PC-3 (cell line): ENCODE measurements at regions not wholly inside any gene's neighbourhood (a gene's known extent, or its start where the extent isn't known, plus 50 kb on each side); places are given as distances from the start of the nearest gene placed in this dataset.

ENCODE experiments used
- CTCF ChIP-seq: fragments of 300-600 bp; sonication (generic); conservative IDR thresholded peaks from 2 replicates; pipeline ENCODE4 v1.5.1; 2017; ENCODE audit warnings: antibody characterized with exemption, low read depth, mild to moderate bottlenecking, low read length
- EZH2 ChIP-seq: fragments of 300-600 bp; sonication (generic); IDR thresholded peaks from one replicate; pipeline ENCODE4 v1.6.1; 2017; ENCODE audit warnings: antibody characterized with exemption, mild to moderate bottlenecking, low read length; ENCODE audit not compliant: unreplicated experiment
- EZH2phosphoT487 ChIP-seq: fragments of 300-600 bp; sonication (generic); IDR thresholded peaks from 2 replicates; pipeline ENCODE4 v1.6.1; 2018; ENCODE audit warnings: mild to moderate bottlenecking, antibody characterized with exemption, low read length, borderline replicate concordance

- TF ChIP-seq CTCF (peak; percentile 72), EZH2phosphoT487 (no peak), EZH2 (no peak)
These were observed 103.3 kb downstream of the MDH1 start for GRCh38 chr2:63692002-63692606.
